ENCODE measurements at regions not wholly inside any gene's neighbourhood (a gene's known extent, or its start where the extent isn't known, plus 50 kb on each side); places are given as distances from the start of the nearest gene placed in this dataset.
A peak's percentile ranks its signal among the peaks of the same experiment; 100 is the strongest.

- no peaks in the 10 kb centered on the region for H3K36me3 ChIP-seq (ENCODE audit: control insufficient read depth, insufficient read depth, low read length)
- no peak overlapping the region for H3K4me2 ChIP-seq (ENCODE audit: low read depth, low read length)
- intact Hi-C loops (cut with micrococcal nuclease) = no loop called here
- H2BK120ac ChIP-seq (ENCODE audit: low read depth, low read length) = peak overlapping the region; percentile 30; the same call in 1 of the 2 replicates
- H4K8ac ChIP-seq (ENCODE audit: low read depth in 2 of 2, low read length in 2 of 2) = no peak overlapping the region; a peak in 1 of 4 replicates
- H4K20me1 ChIP-seq (ENCODE audit: insufficient read depth, low read length) = no peaks in the 10 kb centered on the region
- ChIA-PET CTCF (no interaction called here), POLR2A (ENCODE audit: unreplicated experiment) (interaction anchor here (0.6 kb wide), 1 partner anchor 27 kb away, joined by 4 read pairs; no protein-coding TSS in a partner anchor)
- no peaks in the 10 kb centered on the region for H3K79me1 ChIP-seq (ENCODE audit: low read depth in 1 of 2, low read length in 2 of 2)
- no peak overlapping the region for H3K9ac ChIP-seq (ENCODE audit: low read depth, low read length)
- WGBS, 2 experiments (ENCODE audit: extremely low coverage in 2 of 2, insufficient read length in 1 of 2) = 100% methylated on average over 1 of the region's 1 CpG; no CpG with 5 or more reads in 1 of the 2 experiments
- H3K14ac ChIP-seq (replicated peaks; ENCODE audit: low read depth, low read length) = 0 out of 2 replicates have a peak overlapping the region, but pooled peaks have one; percentile 8
- H2BK5ac ChIP-seq (ENCODE audit: low read depth, low read length, poor library complexity, severe bottlenecking) = peak overlapping the region; percentile 24
- H2BK20ac ChIP-seq (ENCODE audit: low read depth, low read length) = peak overlapping the region; percentile 72; the same call in 1 of the 2 replicates
- no peak overlapping the region for H2AK5ac ChIP-seq (ENCODE audit: low read depth, low read length)
- peak overlapping the region; percentile 34; the same call in 1 of the 2 replicates for H3K4ac ChIP-seq (ENCODE audit: low read depth, low read length)
- no peaks in the 10 kb centered on the region for H3K9me3 ChIP-seq (ENCODE audit: control insufficient read depth, insufficient read depth, low read length)
- no peak overlapping the region for H2AFZ ChIP-seq (replicated peaks; ENCODE audit: low read length, poor library complexity)
- in situ Hi-C loops (cut with MboI; ENCODE audit: low sequenced_read_pairs) = no loop called here
- H2BK15ac ChIP-seq (ENCODE audit: low read depth, low read length) = peak overlapping the region; percentile 28; the same call in 1 of the 3 replicates
- no peak for TF ChIP-seq NFE2L2 (IDR thresholded peaks at IDR 0.05; ENCODE audit: low read depth, low read length)
- TF ChIP-seq USF2 (IDR thresholded peaks at IDR 0.05; ENCODE audit: low read depth, low read length) = no peak
- TF ChIP-seq CTCF (conservative IDR thresholded peaks at IDR 0.05; ENCODE audit: low read depth, low read length) = no peak
- TF ChIP-seq CEBPB (IDR thresholded peaks at IDR 0.05; ENCODE audit: low read depth, low read length) = no peak
- TF ChIP-seq MXI1 (IDR thresholded peaks at IDR 0.05; ENCODE audit: borderline replicate concordance, low read depth, low read length) = no peak
- TF ChIP-seq RFX5 (IDR thresholded peaks at IDR 0.05; ENCODE audit: low read depth, low read length) = no peak
- no peak for TF ChIP-seq FOS (IDR thresholded peaks at IDR 0.05; ENCODE audit: low read depth, low read length)
- TF ChIP-seq MAZ (IDR thresholded peaks at IDR 0.05; ENCODE audit: borderline replicate concordance, low read depth, low read length) = no peak
- TF ChIP-seq MAFK (IDR thresholded peaks at IDR 0.05; ENCODE audit: low read depth, low read length) = no peak
- no peak for TF ChIP-seq CHD1 (IDR thresholded peaks at IDR 0.05; ENCODE audit: low read depth, low read length)
- TF ChIP-seq ELK1 (IDR thresholded peaks at IDR 0.05; ENCODE audit: borderline replicate concordance, low read depth, low read length) = no peak
- TF ChIP-seq BHLHE40 (IDR thresholded peaks at IDR 0.05; ENCODE audit: low read depth, low read length) = no peak
- no peak for TF ChIP-seq POLR2A (IDR thresholded peaks at IDR 0.05; ENCODE audit: low read depth, low read length)
- TF ChIP-seq RCOR1 (IDR thresholded peaks at IDR 0.05; ENCODE audit: insufficient replicate concordance, low read length) = no peak
- no peak for TF ChIP-seq RAD21 (IDR thresholded peaks at IDR 0.05; ENCODE audit: low read length)
- TF ChIP-seq SMC3 (IDR thresholded peaks at IDR 0.05; ENCODE audit: low read depth, low read length) = no peak
- H3K4me1 ChIP-seq (ENCODE audit: control insufficient read depth, insufficient read depth, low read length) = peaks cover 17% of the 10 kb centered on the region
- H3K18ac ChIP-seq (ENCODE audit: low read depth, low read length) = peak overlapping the region; percentile 82; the same call in 1 of the 2 replicates
- no peaks in the 10 kb centered on the region for H3K27me3 ChIP-seq (ENCODE audit: control insufficient read depth, insufficient read depth, low read length)
- H3K9me1 ChIP-seq (ENCODE audit: insufficient read depth, low read length) = no peaks in the 10 kb centered on the region; the same call in 1 of the 2 replicates
- no TSS peak for BruUV-seq (replicated peaks)
- H2AK9ac ChIP-seq (replicated peaks; ENCODE audit: low read depth, low read length, poor library complexity) = no peak overlapping the region
- ATAC-seq (ENCODE audit: low read depth) = no peak
- no peak overlapping the region for H3K4me3 ChIP-seq (ENCODE audit: insufficient read depth, low read depth, low read length)
- no peak overlapping the region for H3K23ac ChIP-seq (ENCODE audit: low read depth, low read length)
- no peak for DNase-seq
- dilution Hi-C loops (cut with HindIII; ENCODE audit: low sequenced_read_pairs, unreplicated experiment) = no loop called here
- no peak overlapping the region for H3K27ac ChIP-seq (ENCODE audit: insufficient read depth, low read length)
- no peak overlapping the region for H4K91ac ChIP-seq (ENCODE audit: insufficient read depth, low read depth, low read length)
- H4K5ac ChIP-seq (ENCODE audit: low read depth, low read length) = no peak overlapping the region
- H3K56ac ChIP-seq (ENCODE audit: extremely low read depth, insufficient read depth, low read length) = no peak overlapping the region
Measured at GRCh38 chr6:137763886-137764285, 103.2 kb upstream of the TNFAIP3 start.
